Activated T-helper 1 cell treated with anti-CD3 and anti-CD28 coated beads, Interleukin-12 subunit alpha, Interleukin-12 subunit beta, Interleukin-2, Interleukin-4 antibody, amounts not matched to agents 30 ng/mL and 10 ng/mL and 1 ng/mL, durations not matched to agents 14 hours and 24 hours and 36 hours (primary cell): ENCODE measurements at regions not wholly inside any gene's neighbourhood (a gene's known extent, or its start where the extent isn't known, plus 50 kb on each side); places are given as distances from the start of the nearest gene placed in this dataset.

Experiments
- DNase-seq: peaks from one replicate; pipeline ENCODE4 v3.0.0; 2021; ENCODE audit warnings: low spot score
- H3K27ac Mint-ChIP-seq: one replicate; pipeline ENCODE4 v1.8.0; 2021; ENCODE audit warnings: mild to moderate bottlenecking, mixed read lengths
- H3K27me3 Mint-ChIP-seq: one replicate; pipeline ENCODE4 v1.8.0; 2022; ENCODE audit warnings: mild to moderate bottlenecking, moderate library complexity, mixed read lengths; ENCODE audit not compliant: insufficient read depth
- H3K36me3 Mint-ChIP-seq: one replicate; pipeline ENCODE4 v1.8.0; 2021; ENCODE audit warnings: low read depth, mixed read lengths
- H3K4me1 Mint-ChIP-seq: one replicate; pipeline ENCODE4 v1.8.0; 2021; ENCODE audit warnings: low read depth, mixed read lengths
- H3K4me3 Mint-ChIP-seq: one replicate; pipeline ENCODE4 v1.8.0; 2021; ENCODE audit warnings: mild to moderate bottlenecking, moderate library complexity, mixed read lengths
- H3K9me3 Mint-ChIP-seq: one replicate; pipeline ENCODE4 v1.8.0; 2021; ENCODE audit warnings: mixed read lengths
- intact Hi-C: fragments of 100-400 bp; cut with micrococcal nuclease; formaldehyde crosslinking; loops from one replicate; pipeline ENCODE4 v1.15.1; 2024

GRCh38 chr5:9951865-9952516 lies 297.7 kb downstream of the ATPSCKMT start:
- no peak overlapping the region for H3K4me3 Mint-ChIP-seq
- H3K36me3 Mint-ChIP-seq = no peaks in the 10 kb centered on the region
- H3K4me1 Mint-ChIP-seq = no peaks in the 10 kb centered on the region
- H3K9me3 Mint-ChIP-seq = peaks cover 3% of the 10 kb centered on the region
- intact Hi-C loops = no loop called here
- no peak for DNase-seq
- no peak overlapping the region for H3K27ac Mint-ChIP-seq
- H3K27me3 Mint-ChIP-seq = no peaks in the 10 kb centered on the region

- Mint-ChIP-seq H3K36me3 (no peaks in the 10 kb centered on the region), H3K27me3 (no peaks in the 10 kb centered on the region), H3K4me1 (no peaks in the 10 kb centered on the region), H3K27ac (no peak overlapping the region), H3K4me3 (no peak overlapping the region), H3K9me3 (peaks cover 2% of the 10 kb centered on the region)
- intact Hi-C loops = no loop called here
- DNase-seq = no peak
These were observed 301.7 kb downstream of the ATPSCKMT start for GRCh38 chr5:9947944-9948343.

GRCh38 chr5:9947225-9947714 lies 302.4 kb downstream of the ATPSCKMT start:
- Mint-ChIP-seq H3K27me3 (no peaks in the 10 kb centered on the region), H3K4me1 (no peaks in the 10 kb centered on the region), H3K9me3 (no peaks in the 10 kb centered on the region), H3K36me3 (no peaks in the 10 kb centered on the region), H3K27ac (no peak overlapping the region), H3K4me3 (no peak overlapping the region)
- no peak for DNase-seq
- intact Hi-C loops = no loop called here

GRCh38 chr5:9932770-9933169 lies 302.6 kb upstream of the TAS2R1 start:
- no peak for DNase-seq
- Mint-ChIP-seq H3K27ac (no peak overlapping the region), H3K4me3 (no peak overlapping the region), H3K36me3 (no peaks in the 10 kb centered on the region), H3K27me3 (no peaks in the 10 kb centered on the region), H3K4me1 (no peaks in the 10 kb centered on the region), H3K9me3 (peaks cover 16% of the 10 kb centered on the region)
- intact Hi-C loops = no loop called here

- Mint-ChIP-seq H3K36me3 (no peaks in the 10 kb centered on the region), H3K27ac (no peak overlapping the region), H3K4me3 (no peak overlapping the region), H3K27me3 (no peaks in the 10 kb centered on the region), H3K4me1 (no peaks in the 10 kb centered on the region), H3K9me3 (peaks cover 15% of the 10 kb centered on the region)
- intact Hi-C loops = no loop called here
- DNase-seq = no peak
These were observed 300.0 kb upstream of the TAS2R1 start for GRCh38 chr5:9930156-9930555.

- no peaks in the 10 kb centered on the region for H3K27me3 Mint-ChIP-seq
- no peak overlapping the region for H3K27ac Mint-ChIP-seq
- H3K36me3 Mint-ChIP-seq = no peaks in the 10 kb centered on the region
- intact Hi-C loops = no loop called here
- H3K9me3 Mint-ChIP-seq = peaks cover 20% of the 10 kb centered on the region
- no peaks in the 10 kb centered on the region for H3K4me1 Mint-ChIP-seq
- H3K4me3 Mint-ChIP-seq = no peak overlapping the region
- no peak for DNase-seq
These were observed 298.2 kb upstream of the TAS2R1 start for GRCh38 chr5:9928326-9928725.

- Mint-ChIP-seq H3K36me3 (no peaks in the 10 kb centered on the region), H3K4me1 (no peaks in the 10 kb centered on the region), H3K27me3 (no peaks in the 10 kb centered on the region), H3K4me3 (no peak overlapping the region), H3K27ac (no peak overlapping the region), H3K9me3 (peaks cover 18% of the 10 kb centered on the region)
- DNase-seq = no peak
- intact Hi-C loops = no loop called here
These were observed 297.4 kb upstream of the TAS2R1 start for GRCh38 chr5:9927521-9927997.

- Mint-ChIP-seq H3K27ac (no peak overlapping the region), H3K36me3 (no peaks in the 10 kb centered on the region), H3K27me3 (no peaks in the 10 kb centered on the region), H3K9me3 (peaks cover 18% of the 10 kb centered on the region), H3K4me3 (no peak overlapping the region), H3K4me1 (no peaks in the 10 kb centered on the region)
- intact Hi-C loops = no loop called here
- no peak for DNase-seq
These were observed 297.0 kb upstream of the TAS2R1 start for GRCh38 chr5:9927106-9927505.

GRCh38 chr5:9924614-9925013 lies 294.5 kb upstream of the TAS2R1 start:
- Mint-ChIP-seq H3K27me3 (no peaks in the 10 kb centered on the region), H3K27ac (no peak overlapping the region), H3K9me3 (peaks cover 18% of the 10 kb centered on the region), H3K36me3 (no peaks in the 10 kb centered on the region), H3K4me3 (no peak overlapping the region), H3K4me1 (no peaks in the 10 kb centered on the region)
- intact Hi-C loops = no loop called here
- DNase-seq = no peak

GRCh38 chr5:9922719-9923118 lies 292.6 kb upstream of the TAS2R1 start:
- H3K27ac Mint-ChIP-seq = no peak overlapping the region
- no peak for DNase-seq
- H3K4me1 Mint-ChIP-seq = no peaks in the 10 kb centered on the region
- H3K4me3 Mint-ChIP-seq = no peak overlapping the region
- peaks cover 18% of the 10 kb centered on the region for H3K9me3 Mint-ChIP-seq
- no peaks in the 10 kb centered on the region for H3K27me3 Mint-ChIP-seq
- no peaks in the 10 kb centered on the region for H3K36me3 Mint-ChIP-seq
- intact Hi-C loops = no loop called here

- H3K4me1 Mint-ChIP-seq = no peaks in the 10 kb centered on the region
- no peak overlapping the region for H3K27ac Mint-ChIP-seq
- H3K9me3 Mint-ChIP-seq = peaks cover 18% of the 10 kb centered on the region
- H3K27me3 Mint-ChIP-seq = no peaks in the 10 kb centered on the region
- intact Hi-C loops = no loop called here
- DNase-seq = no peak
- H3K4me3 Mint-ChIP-seq = no peak overlapping the region
- no peaks in the 10 kb centered on the region for H3K36me3 Mint-ChIP-seq
These were observed 290.5 kb upstream of the TAS2R1 start for GRCh38 chr5:9920697-9921096.

GRCh38 chr5:9919306-9920030 lies 289.3 kb upstream of the TAS2R1 start:
- no peak for DNase-seq
- intact Hi-C loops = no loop called here
- Mint-ChIP-seq H3K27ac (no peak overlapping the region), H3K36me3 (no peaks in the 10 kb centered on the region), H3K27me3 (no peaks in the 10 kb centered on the region), H3K4me3 (no peak overlapping the region), H3K9me3 (peaks cover 9% of the 10 kb centered on the region), H3K4me1 (no peaks in the 10 kb centered on the region)

GRCh38 chr5:9905661-9906060 lies 275.5 kb upstream of the TAS2R1 start:
- Mint-ChIP-seq H3K4me3 (no peak overlapping the region), H3K27me3 (no peaks in the 10 kb centered on the region), H3K9me3 (no peaks in the 10 kb centered on the region), H3K36me3 (no peaks in the 10 kb centered on the region), H3K27ac (no peak overlapping the region), H3K4me1 (no peaks in the 10 kb centered on the region)
- intact Hi-C loops = no loop called here
- DNase-seq = no peak
